Esophagus squamous epithelium (tissue), 5 donors: ENCODE measurements at regions not wholly inside any gene's neighbourhood (a gene's known extent, or its start where the extent isn't known, plus 50 kb on each side); places are given as distances from the start of the nearest gene placed in this dataset.

Experiments
- DNase-seq: peaks from one replicate; lab custom pipeline; 2025; lab: John Stamatoyannopoulos, UW
- H3K27ac ChIP-seq, 4 donors: fragments of 200-600 bp; sonication (generic); one replicate each; pipeline ENCODE4 v1.5.1; 2016 to 2019; ENCODE audit warnings: mild to moderate bottlenecking in 1 of 4
- H3K27me3 ChIP-seq, 4 donors: fragments of 200-600 bp; sonication (generic); 1 replicate in 3 of 4; 2 replicates in 1 of 4; pipeline versions ENCODE4 v1.5.1 to v1.6.0; 2017 to 2021; ENCODE audit warnings: antibody characterized with exemption in 1 of 4
- H3K36me3 ChIP-seq, 3 donors: fragments of 200-600 bp; sonication (generic); one replicate each; pipeline ENCODE4 v1.5.1; 2016 to 2019
- H3K4me1 ChIP-seq, 3 donors: fragments of 200-600 bp; sonication (generic); one replicate each; pipeline ENCODE4 v1.5.1; 2017 to 2019
- H3K4me3 ChIP-seq, 4 donors: fragments of 200-600 bp; sonication (generic); 1 replicate in 3 of 4; 2 replicates in 1 of 4; pipeline ENCODE4 v1.5.1; 2016 to 2019; ENCODE audit warnings: mild to moderate bottlenecking in 2 of 4, moderate library complexity in 1 of 4
- H3K9me3 ChIP-seq, 3 donors: fragments of 200-600 bp; sonication (generic); one replicate each; pipeline ENCODE4 v1.5.1; 2016 to 2019
- CTCF ChIP-seq, 6 experiments: fragments of 450-650 bp in 4 of 6; fragments of 200-600 bp in 2 of 6; sonication (generic) in 2 of 6; IDR thresholded peaks; one replicate each; pipeline ENCODE4 v1.5.1; 2016 to 2019; ENCODE audit warnings: antibody characterized with exemption in 6 of 6, mild to moderate bottlenecking in 4 of 6, moderate library complexity in 4 of 6
- POLR2A ChIP-seq, 4 donors: fragments of 450-650 bp; IDR thresholded peaks; one replicate each; pipeline ENCODE4 v1.6.1; 2017; ENCODE audit warnings: antibody characterized with exemption in 4 of 4, mild to moderate bottlenecking in 4 of 4, moderate library complexity in 3 of 4
- WGBS, 2 donors: methylation state at CpG; one replicate each; pipeline ENCODE4 v1.1.5; 2018; 5-methylcytosine and 5-hydroxymethylcytosine counted together
- intact Hi-C: fragments of 100-400 bp; cut with DNase I; formaldehyde crosslinking; loops from one replicate; pipeline ENCODE4 v1.15.0; 2022
- small RNA-seq, 4 donors: library from RNA; depleted of rRNA; stranded (forward); fragments of <200 nt; gene quantifications; one replicate each; pipeline ENCODE3, GENCODE V24; 2016
- donor health status: DM: yes; HTN: yes; CAD: no.

GRCh38 chr10:34869135-34869836, 54.2 kb upstream of the PARD3 start:
- Histone ChIP-seq H3K27me3 (no peaks in the 10 kb centered on the region), H3K27ac (no peak overlapping the region), H3K4me1 (peaks cover 0 to 22% (median 0%) of the 10 kb centered on the region in 3 donors), H3K4me3 (no peak overlapping the region), H3K9me3 (no peaks in the 10 kb centered on the region), H3K36me3 (no peaks in the 10 kb centered on the region)
- intact Hi-C loops: no loop called here
- no peak for DNase-seq
- TF ChIP-seq CTCF (IDR thresholded peaks at IDR 0.05) (no peak), POLR2A (IDR thresholded peaks at IDR 0.05) (no peak)
- 72 to 80% methylated on average over 11 of the region's 11 CpGs for WGBS, 2 donors

GRCh38 chr10:34868589-34868988, 53.5 kb upstream of the PARD3 start:
- H3K27ac ChIP-seq: no peak overlapping the region

GRCh38 chr10:34866848-34867247, 51.8 kb upstream of the PARD3 start:
- Histone ChIP-seq H3K4me1 (peaks cover 3 to 46% (median 10%) of the 10 kb centered on the region in 3 donors), H3K27ac (no peak overlapping the region), H3K4me3 (no peak overlapping the region), H3K9me3 (no peaks in the 10 kb centered on the region), H3K36me3 (no peaks in the 10 kb centered on the region), H3K27me3 (no peaks in the 10 kb centered on the region)
- TF ChIP-seq POLR2A (IDR thresholded peaks at IDR 0.05): no peak
- TF ChIP-seq CTCF (IDR thresholded peaks at IDR 0.05): no peak
- intact Hi-C loops: no loop called here
- 52 to 54% methylated on average over 3 of the region's 3 CpGs for WGBS, 2 donors
- no peak for DNase-seq

More at GRCh38 chr10:34868589-34868988, 53.5 kb upstream of the PARD3 start:
- H3K9me3 ChIP-seq: no peaks in the 10 kb centered on the region
- no peaks in the 10 kb centered on the region for H3K36me3 ChIP-seq
- H3K4me3 ChIP-seq: no peak overlapping the region
- no peak for DNase-seq
- 78 to 86% methylated on average over 6 of the region's 6 CpGs for WGBS, 2 donors
- TF ChIP-seq POLR2A (IDR thresholded peaks at IDR 0.05) (no peak), CTCF (IDR thresholded peaks at IDR 0.05) (no peak)
- H3K4me1 ChIP-seq: peaks cover 0 to 29% (median 0%) of the 10 kb centered on the region in 3 donors
- intact Hi-C loops: no loop called here
- no peaks in the 10 kb centered on the region for H3K27me3 ChIP-seq

Small RNA genes in the stretch of these regions (small RNA-seq; reads per million reads assigned to genes)
- gene RNU6-193P (0 reads per million in 4 donors), gene RNU6-847P (0 reads per million in 4 donors), gene SS18L2P1 (0 reads per million in 4 donors)
